Frontal cortex (tissue), 3 donors: ENCODE measurements at regions not wholly inside any gene's neighbourhood (a gene's known extent, or its start where the extent isn't known, plus 50 kb on each side); places are given as distances from the start of the nearest gene placed in this dataset.

Experiments
- DNase-seq, 2 donors: peaks; one replicate each; pipeline ENCODE4 v3.0.0; 2012; ENCODE audit warnings: low spot score in 2 of 2
- FAIRE-seq: peaks from 2 replicates; lab custom pipeline; 2012; peaks lifted over from hg19 to GRCh38; lab: Jason Lieb, UNC
- donor health status: control.
- donor health status: control.
- donor health status: control.

DNA sequence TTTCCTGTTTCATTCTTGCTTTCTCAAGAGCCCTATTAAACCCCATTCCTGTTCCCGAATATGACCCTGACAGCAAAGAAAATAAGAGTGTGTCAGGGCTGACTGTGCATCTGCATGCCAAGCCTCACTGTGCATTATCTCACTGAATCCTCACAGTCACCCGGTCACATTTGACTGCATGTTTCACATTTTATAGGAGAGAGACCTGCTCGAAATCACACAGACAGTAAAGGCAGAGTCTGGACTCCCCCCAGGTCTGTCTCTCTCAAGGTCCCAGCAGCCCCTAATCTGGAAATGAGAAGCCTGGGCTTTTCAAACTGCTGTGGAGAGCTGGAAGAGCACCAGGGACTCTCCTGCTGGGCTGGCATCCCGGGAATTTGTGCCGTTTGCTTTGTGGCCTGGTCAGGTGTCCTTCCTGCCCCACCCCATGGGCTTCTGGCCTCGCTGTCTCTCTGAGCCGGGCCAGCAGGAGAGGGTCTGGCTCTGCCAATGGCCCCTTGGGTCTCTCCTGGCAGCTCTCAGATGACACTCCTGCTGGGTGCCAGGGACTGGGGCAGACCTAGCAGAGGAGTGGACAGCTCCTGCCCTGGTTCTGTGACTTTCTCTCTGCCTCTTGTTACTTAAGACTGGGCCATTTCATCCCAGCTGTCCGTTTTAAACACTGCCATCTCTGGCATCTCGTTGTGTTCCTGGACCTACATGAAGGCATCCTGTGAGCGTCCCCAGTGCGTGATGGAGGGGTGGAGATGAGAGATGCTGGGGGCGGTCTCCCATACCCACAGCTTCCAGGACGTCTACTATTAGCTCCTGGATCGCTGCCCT lies 173.6 kb downstream of the ARHGAP12 start:
- FAIRE-seq: no peak
- no peak for DNase-seq

DNA sequence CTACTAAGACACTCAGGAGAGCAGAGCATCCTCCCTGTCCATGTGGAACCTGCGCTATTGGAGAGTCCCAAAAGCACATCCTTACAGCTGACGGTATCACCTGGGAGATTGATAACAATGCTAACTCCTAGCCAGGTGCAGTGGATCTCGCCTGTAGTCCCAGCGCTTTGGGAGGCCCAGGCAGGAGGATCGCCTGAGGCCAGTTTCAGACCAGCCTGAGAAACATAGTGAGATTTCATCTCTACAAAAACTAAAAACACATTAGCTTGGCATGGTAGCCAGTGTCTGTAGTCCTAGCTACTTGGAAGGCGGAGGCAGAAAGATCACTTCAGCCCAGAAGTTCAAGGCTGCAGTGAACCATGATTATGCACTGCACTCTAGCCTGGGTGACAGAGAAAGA lies 174.9 kb downstream of the ARHGAP12 start:
- DNase-seq (no peak), FAIRE-seq (no peak)

DNA sequence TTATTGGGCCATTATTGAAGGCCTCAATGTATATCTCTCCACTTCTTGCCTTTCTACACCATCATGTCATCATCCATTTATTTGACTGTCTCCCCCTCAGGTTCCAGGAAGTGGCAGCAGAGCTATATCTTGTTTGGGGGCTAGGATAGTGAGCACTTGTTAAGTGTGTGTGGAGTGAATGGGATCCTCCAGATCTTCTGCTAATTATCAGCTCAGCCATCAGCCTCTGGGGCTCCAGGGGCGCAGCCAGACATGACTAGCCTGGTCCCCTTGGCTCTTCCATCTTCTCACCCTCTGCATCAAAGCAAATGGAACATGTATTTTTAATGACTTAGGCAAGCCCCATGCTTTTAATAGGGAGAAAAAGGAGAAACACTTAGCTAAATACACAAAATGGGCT lies 176.5 kb downstream of the ARHGAP12 start:
- DNase-seq (no peak), FAIRE-seq (no peak)

DNA sequence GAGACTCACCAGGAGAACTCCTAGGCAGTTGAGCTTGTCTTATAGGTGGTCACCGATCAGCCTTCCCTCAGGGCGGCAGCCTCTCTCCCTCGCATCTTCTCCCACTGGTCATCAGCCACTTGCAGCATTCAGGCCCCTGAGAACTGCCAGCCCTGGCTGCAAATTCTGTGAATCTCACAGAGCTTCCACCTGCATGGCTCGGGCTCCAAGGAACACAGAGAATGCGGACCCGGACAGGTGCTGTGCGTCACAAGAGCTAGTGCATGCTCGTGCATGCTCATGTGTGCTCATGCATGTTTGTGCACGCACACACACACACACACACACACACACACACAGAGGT lies 176.9 kb downstream of the ARHGAP12 start:
- FAIRE-seq (no peak), DNase-seq (no peak)

DNA sequence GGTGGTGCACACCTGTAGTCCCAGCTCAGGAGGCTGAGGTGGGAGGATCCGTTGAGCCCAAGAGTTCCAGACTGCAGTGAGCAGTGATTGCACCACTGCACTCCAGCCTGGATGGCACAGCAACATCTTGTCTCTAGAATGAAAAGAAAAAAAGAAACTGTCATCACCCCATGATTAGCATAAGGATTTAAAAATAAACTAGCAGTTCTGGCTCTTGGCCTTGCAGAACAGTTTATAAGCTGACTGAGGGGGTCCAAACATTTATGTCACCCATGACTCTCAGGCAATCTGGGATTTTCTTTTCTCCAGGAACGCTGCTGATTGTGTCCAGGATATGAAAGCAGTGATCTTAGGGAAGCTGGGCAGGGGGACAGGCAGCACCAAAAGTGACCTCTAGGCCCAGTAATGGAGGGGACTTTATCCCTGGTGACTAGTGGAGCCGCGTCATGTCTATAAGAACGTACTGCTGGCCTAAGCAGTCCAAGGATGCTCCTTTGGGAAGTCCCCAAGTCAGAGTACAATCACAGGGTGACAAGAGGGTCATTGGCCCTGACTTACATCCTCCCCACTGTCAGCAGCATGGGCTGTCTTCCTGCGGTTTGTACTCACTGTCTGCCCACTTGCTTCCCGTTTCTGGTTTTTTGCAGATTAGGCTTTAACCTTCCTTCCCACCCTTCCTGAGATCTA lies 177.4 kb downstream of the ARHGAP12 start:
- DNase-seq: no peak
- FAIRE-seq: no peak

DNA sequence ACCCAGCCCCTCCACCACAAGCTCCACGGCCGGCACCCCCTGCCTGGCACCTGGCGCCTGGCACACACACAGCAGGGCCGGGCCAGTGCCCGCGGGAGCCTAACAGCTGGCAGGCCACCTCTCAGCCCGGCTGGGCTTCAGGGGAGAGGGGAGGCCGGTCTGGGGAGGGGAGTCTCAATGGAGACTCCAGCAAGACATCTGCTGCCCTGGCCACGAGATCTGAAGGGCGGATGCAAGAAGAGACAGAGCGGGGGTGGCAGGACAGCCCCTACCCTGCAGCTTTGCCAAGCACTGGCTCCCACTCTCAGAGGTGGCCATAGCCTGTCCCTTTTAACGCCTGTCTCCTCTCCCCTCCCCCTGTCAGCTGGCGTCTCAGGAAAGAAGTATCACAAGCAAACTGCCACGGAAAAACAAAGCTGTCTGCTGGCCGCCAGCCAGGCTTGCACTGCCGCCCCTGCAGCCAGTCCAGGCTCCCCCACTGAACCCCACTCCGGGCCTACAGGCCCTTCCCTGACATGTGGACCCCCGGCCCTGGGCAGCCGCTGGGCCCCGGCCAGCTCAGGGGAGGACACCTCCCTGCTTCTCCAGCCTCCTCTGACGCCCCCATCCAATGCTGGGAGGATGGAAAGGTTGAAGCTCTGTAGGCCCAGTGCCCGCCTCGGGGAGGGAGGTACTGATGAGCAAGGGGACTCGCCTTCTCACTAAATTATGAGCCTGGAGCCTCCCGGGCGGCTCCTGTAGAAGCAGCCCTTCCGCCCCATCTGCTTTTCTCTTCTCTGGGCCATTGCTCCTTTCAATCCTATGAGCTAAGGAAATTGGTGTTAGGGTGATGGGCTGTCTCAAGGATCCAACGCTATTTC lies 178.4 kb downstream of the ARHGAP12 start:
- peak in 1 of 2 donors; percentile 41 for DNase-seq

DNA sequence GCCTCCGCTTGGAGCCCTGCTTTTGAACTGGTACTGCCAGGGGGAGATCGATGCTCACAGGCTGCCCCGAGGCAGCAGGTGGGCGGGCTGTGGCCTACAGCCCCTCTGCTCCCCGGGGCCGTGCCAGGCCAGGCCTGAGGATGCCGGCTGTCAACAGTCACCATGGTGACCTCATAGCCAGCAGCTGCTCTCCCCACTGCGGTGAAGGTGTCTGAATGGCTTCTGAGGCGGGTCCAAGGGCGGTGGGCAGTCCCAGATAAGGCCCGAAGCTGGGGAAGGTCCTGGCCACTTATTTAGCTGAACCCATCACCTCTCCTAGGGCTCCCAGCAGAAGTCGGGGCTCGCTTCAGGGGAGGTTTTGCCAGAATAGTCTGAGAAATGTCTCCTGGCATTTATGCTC lies 179.3 kb downstream of the ARHGAP12 start:
- DNase-seq (no peak), FAIRE-seq (no peak)

More for the DNA sequence above, 178.4 kb downstream of the ARHGAP12 start:
- no peak for FAIRE-seq

DNA sequence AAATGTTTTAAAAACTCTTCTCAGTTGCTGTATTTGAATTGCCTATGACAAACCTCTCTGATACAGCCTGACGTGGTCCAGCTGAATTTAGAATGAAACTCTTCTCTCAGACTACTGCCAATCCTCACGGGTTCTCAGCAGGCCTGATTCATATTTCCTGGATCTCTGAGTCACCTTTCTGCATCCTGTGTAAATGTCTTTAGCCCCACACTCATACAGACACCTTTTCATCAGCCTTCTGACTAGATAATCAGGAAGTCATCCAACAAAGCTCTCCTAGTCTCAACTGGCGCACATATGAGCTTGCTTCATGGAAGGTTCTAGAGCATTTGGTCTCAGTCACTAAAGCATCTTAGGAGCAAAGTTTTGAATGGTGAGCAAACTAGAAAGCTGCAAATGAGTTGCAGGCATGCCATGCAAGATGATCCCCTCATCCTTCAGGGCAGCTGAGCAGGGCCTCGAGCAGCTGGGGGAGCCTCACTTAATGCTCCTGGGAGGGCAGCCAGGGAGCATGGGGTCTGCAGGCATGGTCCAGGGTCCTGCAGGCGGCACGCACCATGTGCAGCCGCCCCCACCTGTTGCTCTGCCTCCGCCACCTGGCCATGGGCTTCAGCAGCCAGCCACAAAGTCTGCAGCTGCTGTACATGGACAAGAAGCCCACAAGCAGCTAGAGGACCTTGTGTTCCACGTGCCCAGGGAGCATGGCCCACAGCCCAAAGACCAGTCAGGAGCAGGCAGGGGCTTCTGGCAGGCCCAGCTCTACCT lies 182.8 kb downstream of the ARHGAP12 start:
- FAIRE-seq (no peak), DNase-seq (no peak)

DNA sequence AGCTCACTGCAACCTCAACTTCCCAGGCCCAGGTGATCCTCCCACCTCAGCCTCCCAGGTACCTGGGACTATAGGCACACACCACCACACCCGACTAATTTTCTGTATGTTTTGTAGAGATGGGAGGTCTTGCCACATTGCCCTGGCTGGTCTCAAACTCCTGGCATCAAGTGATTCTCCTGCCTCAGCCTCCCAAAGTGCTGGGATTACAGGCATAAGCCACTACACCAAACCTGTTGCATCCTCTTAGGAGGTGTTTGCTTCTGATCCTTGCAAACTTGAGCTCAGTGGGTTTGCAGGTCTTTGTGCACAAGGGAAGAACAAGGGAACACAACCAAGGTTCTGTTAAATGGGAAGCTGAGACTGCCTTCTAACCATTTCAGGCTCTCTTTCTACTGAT lies 184.6 kb downstream of the ARHGAP12 start:
- FAIRE-seq: no peak
- no peak for DNase-seq

DNA sequence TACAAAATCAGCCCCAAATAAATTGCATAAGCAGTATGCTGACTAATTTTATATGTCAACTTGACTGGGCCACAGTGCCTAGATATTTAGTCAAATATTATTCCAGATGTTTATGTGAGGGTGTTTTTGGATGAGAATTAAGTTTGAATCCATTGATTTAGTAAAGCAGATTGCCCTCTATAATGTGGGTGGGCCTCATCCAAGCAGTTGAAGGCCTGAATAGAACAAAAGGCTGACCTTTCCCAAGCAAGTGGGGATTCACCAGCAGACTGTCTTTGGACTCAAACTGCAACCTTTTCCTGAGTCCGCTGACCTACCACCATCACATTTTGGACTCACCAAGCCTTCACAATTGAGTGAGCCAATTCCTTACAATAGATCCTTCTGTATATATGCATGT lies 186.4 kb downstream of the ARHGAP12 start:
- FAIRE-seq: no peak
- no peak for DNase-seq

DNA sequence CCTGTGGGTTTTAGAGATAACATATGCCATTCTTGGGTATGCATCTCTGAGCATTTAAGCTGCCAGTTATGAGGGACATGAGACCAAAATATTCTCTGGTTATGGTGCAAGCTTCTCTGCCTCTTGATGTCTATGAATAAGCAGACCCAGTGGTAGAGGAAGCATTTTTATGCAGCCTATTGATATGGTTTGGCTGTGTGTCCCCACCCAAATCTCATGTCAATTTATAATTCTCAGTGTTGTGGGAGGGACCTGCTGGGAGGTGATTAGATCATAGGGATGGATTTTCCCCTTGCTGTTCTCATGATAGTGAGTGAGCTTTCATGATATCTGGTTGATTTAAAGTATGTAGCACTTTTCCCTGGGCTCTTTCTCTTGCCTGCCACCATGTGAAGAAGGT lies 187.2 kb downstream of the ARHGAP12 start:
- DNase-seq (no peak), FAIRE-seq (no peak)

DNA sequence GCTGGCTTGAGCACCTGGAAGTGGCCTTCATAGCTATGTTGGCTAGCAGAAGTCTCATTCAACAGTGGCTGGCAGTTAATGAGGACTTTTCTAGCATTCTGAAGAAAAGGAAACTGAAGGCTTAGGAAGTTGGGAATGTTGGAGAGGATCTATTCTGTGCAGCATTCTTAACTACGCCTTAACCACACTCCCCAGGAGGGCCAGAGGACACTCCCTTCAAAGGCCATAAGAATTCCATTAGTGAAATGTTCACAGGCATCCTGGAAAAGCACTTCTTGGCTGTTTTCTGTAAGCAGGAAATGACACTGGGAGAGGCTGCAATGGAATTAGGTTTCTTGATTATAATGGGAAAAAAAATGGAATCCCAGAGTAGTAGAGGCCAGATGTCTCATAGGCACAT lies 188.9 kb downstream of the ARHGAP12 start:
- FAIRE-seq: no peak

DNA sequence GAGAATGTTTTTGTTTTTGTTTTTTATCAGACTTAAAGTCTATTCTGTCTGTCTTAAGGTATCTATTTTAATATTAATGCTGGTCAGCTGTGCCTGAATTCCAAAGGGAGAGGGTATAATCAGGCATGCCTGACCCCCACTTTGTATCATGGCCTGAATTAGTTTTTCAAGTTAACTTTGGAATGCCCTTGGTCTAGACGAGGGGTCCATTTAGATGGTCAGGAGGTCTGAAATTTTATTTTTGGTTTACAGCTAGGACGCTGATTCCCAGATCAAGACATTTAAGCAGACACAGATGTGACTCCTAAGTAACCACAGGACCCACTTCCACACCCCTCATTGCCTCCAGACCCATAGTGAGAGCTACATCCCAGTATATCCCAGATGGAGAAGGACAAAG lies 189.5 kb downstream of the ARHGAP12 start:
- FAIRE-seq (no peak), DNase-seq (no peak)

More for the DNA sequence above, 188.9 kb downstream of the ARHGAP12 start:
- DNase-seq: no peak

DNA sequence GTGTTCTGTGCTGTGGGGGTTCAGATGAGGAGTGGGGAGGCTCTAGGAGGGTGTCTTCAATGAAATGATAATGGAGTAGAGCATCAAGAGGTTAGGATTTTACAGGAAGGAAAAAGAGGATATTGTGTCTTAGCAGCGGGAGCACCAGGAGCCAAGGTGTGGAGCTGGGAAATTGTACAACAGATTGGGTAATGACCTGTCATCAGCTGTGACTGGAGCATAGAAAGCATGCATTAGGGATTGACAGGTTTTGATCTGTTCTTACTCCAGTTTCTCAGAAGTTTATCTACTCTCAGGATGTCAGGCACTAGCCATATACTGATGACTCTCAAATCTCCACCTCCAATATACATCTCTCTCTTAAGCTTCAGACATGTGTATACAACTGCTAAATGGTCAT lies 196.9 kb downstream of the ARHGAP12 start:
- DNase-seq (no peak), FAIRE-seq (no peak)

DNA sequence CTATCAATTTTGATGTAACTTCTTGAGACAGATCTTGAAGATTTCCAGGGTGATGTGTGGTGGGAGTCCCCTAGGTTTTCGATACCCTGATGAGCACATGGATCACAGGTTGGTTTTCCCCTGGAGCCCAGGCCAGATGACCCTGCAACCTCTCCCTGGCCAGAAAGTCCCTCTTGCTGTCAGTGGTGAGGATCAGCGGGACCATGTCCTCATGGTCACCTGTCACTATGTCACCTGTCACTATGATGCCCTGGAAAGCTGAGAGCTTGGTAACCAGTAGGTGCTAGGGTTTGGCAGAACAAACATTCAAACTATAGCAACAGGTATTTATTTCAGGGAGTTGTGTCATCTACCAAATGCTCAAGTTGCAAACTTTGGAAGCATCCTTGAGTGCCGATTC lies 197.9 kb downstream of the ARHGAP12 start:
- FAIRE-seq: no peak
- DNase-seq: no peak

DNA sequence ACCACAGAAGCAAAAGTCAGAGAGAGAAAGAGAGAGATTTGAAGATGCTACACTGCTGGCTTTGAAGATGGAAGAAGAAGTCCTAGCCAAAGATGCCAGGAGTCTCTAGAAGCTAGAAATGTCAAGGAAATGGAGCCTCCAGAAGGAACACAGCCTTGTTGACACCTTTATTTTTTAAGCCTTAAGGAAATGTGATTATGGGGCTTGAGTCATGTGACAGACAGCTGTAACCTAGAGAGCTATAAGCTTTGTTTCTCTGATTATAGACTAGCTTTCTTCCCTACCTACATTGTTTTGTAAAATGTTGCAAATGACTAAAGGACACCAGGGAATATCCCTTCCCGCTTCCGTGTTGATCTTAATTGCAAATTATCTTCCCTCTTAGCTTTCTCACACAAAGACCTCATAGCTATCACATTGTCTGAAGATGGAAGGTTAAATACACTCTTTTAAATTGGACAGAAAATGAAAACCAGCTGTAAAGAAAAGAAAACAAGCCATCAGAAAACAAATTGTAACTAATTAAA lies 199.9 kb downstream of the ARHGAP12 start:
- DNase-seq (no peak), FAIRE-seq (no peak)

DNA sequence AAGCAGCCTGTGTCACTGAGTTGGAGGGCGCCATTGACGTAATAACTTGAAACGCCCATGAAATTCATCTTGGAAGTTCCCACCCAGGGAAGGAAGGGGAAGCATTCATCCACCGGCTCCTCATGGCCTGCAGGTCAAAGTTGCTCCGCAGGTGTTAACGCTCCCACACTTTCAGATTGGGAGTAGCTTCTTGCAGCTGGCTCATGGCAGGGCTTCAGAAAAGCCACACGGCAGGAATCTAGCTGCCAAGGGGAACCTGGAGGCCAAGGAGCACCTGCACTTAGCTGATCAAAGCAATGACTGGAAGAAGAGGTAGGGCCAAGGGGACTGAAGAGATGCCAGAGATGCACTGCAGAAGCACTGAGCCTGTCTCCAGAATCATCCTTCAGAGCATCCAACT lies 203.2 kb downstream of the ARHGAP12 start:
- FAIRE-seq: no peak
- no peak for DNase-seq

DNA sequence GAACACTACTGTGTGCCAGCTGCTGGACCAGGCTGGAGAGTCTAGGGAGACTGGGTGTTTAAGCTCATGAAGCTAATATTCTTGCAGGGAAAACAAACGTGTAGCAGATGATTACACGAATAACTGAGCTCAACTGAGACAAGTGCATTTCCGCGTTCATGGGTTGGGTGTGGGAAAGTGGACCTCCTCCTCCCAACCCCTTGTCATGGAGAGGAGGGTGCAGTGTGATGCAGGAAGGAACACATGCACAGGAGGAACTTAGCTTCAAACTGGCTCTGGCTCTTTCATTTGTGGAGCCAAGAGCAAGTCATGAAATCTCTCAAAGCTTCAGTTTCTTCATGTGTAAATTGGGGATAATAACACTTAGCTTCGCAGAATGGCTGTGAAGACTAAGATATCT lies 204.3 kb downstream of the ARHGAP12 start:
- FAIRE-seq (no peak), DNase-seq (no peak)

DNA sequence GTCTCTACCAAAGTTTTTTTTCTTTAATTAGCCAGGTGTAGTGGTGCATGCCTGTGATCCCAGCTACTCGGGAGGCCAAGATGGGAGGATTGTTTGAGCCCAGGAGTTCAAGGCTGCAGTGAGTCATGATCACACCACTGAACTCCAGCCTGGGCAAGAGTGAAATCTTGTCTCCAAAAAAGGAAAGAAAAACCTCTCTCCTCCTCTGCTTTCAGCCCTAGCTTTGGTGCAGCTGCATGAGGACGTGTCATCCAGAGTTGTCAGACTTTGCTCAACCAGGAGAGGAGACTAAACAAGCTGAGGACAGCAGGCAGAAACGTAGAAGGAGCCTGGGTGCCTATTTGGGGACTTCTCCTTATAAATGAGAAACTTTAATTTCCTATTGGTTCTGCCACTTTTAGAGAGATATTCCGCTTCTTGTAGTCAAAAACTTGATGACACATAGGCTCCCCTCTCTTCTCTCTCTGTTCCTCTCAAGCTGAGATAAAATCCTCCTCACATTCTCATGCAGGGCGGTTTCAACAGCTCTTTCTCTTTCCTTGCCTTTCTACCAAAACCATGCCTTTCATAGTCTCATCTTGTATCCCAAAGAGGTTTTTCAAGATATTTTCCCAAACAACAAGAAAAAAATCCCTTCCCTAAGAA lies 205.4 kb downstream of the ARHGAP12 start:
- FAIRE-seq (no peak), DNase-seq (no peak)
